ENCODE measurements at regions not wholly inside any gene's neighbourhood (a gene's known extent, or its start where the extent isn't known, plus 50 kb on each side); places are given as distances from the start of the nearest gene placed in this dataset.

- DNase-seq: no peak
- no peaks in the 10 kb centered on the region for H3K4me1 Mint-ChIP-seq
- Histone ChIP-seq H3K9ac (ENCODE audit: insufficient read depth, low read length, poor library complexity, severe bottlenecking) (no peak overlapping the region), H3K9me3 (replicated peaks in 1 of 2; ENCODE audit: control insufficient read depth in 1 of 2, insufficient read depth in 1 of 2, low read length in 2 of 2) (peaks cover 8 to 14% of the 10 kb centered on the region in 2 donors), H4K20me1 (ENCODE audit: insufficient read depth, low read length) (no peaks in the 10 kb centered on the region), H3K27ac (ENCODE audit: low read depth in 1 of 2, low read length in 2 of 2) (no peak overlapping the region), H3K36me3 (replicated peaks in 1 of 2; ENCODE audit: control insufficient read depth in 1 of 2, insufficient read depth in 2 of 2, low read length in 2 of 2) (no peaks in the 10 kb centered on the region), H3K4me1 (ENCODE audit: control insufficient read depth in 1 of 2, insufficient read depth in 2 of 2, low read length in 2 of 2) (no peaks in the 10 kb centered on the region), H2AFZ (ENCODE audit: insufficient read depth, low read depth, low read length, poor library complexity, severe bottlenecking) (no peak overlapping the region), H3K27me3 (ENCODE audit: control insufficient read depth in 2 of 2, insufficient read depth in 2 of 2, low read length in 2 of 2) (no peaks in the 10 kb centered on the region), H3K4me2 (replicated peaks; ENCODE audit: extremely low read depth, low read length, poor library complexity, severe bottlenecking) (no peak overlapping the region), H3K79me2 (ENCODE audit: insufficient read depth, low read length) (no peaks in the 10 kb centered on the region), H3K4me3 (replicated peaks in 1 of 3; ENCODE audit: low read depth in 2 of 3, low read length in 3 of 3) (no peak overlapping the region)
- intact Hi-C loops (cut with micrococcal nuclease): no loop called here
- H3K27ac Mint-ChIP-seq: no peak overlapping the region
- no CpG with 5 or more reads among the region's 2 CpGs for WGBS (ENCODE audit: insufficient coverage)
- H3K27me3 Mint-ChIP-seq (ENCODE audit: low read depth in 3 of 3): no peaks in the 10 kb centered on the region
- H3K9me3 Mint-ChIP-seq: peaks cover 0 to 5% (median 0%) of the 10 kb centered on the region in 7 donors
- no peak for TF ChIP-seq CTCF (IDR thresholded peaks at IDR 0.05)
- no peak overlapping the region for H3K4me3 Mint-ChIP-seq
- no peaks in the 10 kb centered on the region for H3K36me3 Mint-ChIP-seq
Measured at GRCh38 chr4:187274153-187274552, 550.5 kb upstream of the FAT1 start.

GRCh38 chr4:187276736-187277408, 553.2 kb upstream of the FAT1 start:
- TF ChIP-seq CTCF (IDR thresholded peaks at IDR 0.05): no peak
- Histone ChIP-seq H2AFZ (ENCODE audit: insufficient read depth, low read depth, low read length, poor library complexity, severe bottlenecking) (no peak overlapping the region), H3K27me3 (ENCODE audit: control insufficient read depth in 2 of 2, insufficient read depth in 2 of 2, low read length in 2 of 2) (no peaks in the 10 kb centered on the region), H3K4me1 (ENCODE audit: control insufficient read depth in 1 of 2, insufficient read depth in 2 of 2, low read length in 2 of 2) (no peaks in the 10 kb centered on the region), H3K4me3 (replicated peaks in 1 of 3; ENCODE audit: low read depth in 2 of 3, low read length in 3 of 3) (no peak overlapping the region), H3K79me2 (ENCODE audit: insufficient read depth, low read length) (no peaks in the 10 kb centered on the region), H3K36me3 (replicated peaks in 1 of 2; ENCODE audit: control insufficient read depth in 1 of 2, insufficient read depth in 2 of 2, low read length in 2 of 2) (no peaks in the 10 kb centered on the region), H3K9me3 (replicated peaks in 1 of 2; ENCODE audit: control insufficient read depth in 1 of 2, insufficient read depth in 1 of 2, low read length in 2 of 2) (peaks cover 10 to 20% of the 10 kb centered on the region in 2 donors), H4K20me1 (ENCODE audit: insufficient read depth, low read length) (no peaks in the 10 kb centered on the region), H3K4me2 (replicated peaks; ENCODE audit: extremely low read depth, low read length, poor library complexity, severe bottlenecking) (no peak overlapping the region), H3K27ac (ENCODE audit: low read depth in 1 of 2, low read length in 2 of 2) (no peak overlapping the region), H3K9ac (ENCODE audit: insufficient read depth, low read length, poor library complexity, severe bottlenecking) (no peak overlapping the region)
- 78% methylated on average over 6 of the region's 7 CpGs for WGBS (ENCODE audit: insufficient coverage)
- intact Hi-C loops (cut with micrococcal nuclease): no loop called here
- H3K9me3 Mint-ChIP-seq: peaks cover under 1 to 13% (median 7%) of the 10 kb centered on the region in 7 donors
- H3K4me1 Mint-ChIP-seq: no peaks in the 10 kb centered on the region
- H3K4me3 Mint-ChIP-seq: no peak overlapping the region
- H3K27ac Mint-ChIP-seq: no peak overlapping the region
- DNase-seq: no peak
- H3K27me3 Mint-ChIP-seq (ENCODE audit: low read depth in 3 of 3): no peaks in the 10 kb centered on the region
- H3K36me3 Mint-ChIP-seq: no peaks in the 10 kb centered on the region
